Activated gamma-delta T cell (primary cell): ENCODE measurements at regions not wholly inside any gene's neighbourhood (a gene's known extent, or its start where the extent isn't known, plus 50 kb on each side); places are given as distances from the start of the nearest gene placed in this dataset.

ENCODE experiments used
- DNase-seq: peaks from one replicate; lab custom pipeline; 2025; lab: John Stamatoyannopoulos, UW

DNA sequence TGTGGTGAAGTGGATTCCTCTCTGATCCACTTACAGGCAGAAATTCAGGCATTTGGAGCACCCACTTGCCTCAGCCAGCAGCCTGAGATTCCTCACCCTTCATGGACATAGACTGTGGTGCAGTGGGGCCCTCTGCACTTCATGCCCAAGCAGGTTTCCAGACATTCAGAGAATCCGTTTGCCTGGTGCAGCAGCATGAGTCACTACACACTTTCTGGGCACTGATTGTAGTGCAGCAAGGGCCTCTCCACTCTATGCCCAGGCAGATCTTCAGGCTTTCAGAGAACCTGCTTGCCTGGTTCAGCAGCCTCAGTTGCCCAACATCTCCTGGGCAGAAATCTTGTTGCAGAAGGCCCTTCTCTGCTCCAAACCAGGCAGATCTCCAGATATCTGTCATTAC is 920.9 kb downstream of the SLITRK5 start:
- no peak for DNase-seq

DNA sequence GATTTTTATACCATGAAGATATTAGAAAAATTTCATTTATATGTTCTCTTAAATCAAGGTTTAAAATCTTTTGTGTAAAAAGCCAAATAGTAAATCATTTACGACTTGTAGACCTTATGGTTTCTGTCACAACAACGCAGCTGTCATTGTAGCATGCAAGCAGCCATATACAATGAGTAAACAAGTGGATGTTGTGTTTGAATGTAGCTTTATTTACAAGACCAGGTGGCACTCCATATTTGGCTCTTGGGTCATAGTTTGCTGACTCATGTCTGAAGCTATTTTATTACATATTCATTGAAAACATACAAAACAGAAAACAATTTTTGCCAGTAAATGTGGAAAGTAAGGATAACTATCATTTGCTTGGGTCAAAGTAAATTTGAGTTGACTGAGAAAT is 930.8 kb downstream of the SLITRK5 start:
- no peak for DNase-seq

DNA sequence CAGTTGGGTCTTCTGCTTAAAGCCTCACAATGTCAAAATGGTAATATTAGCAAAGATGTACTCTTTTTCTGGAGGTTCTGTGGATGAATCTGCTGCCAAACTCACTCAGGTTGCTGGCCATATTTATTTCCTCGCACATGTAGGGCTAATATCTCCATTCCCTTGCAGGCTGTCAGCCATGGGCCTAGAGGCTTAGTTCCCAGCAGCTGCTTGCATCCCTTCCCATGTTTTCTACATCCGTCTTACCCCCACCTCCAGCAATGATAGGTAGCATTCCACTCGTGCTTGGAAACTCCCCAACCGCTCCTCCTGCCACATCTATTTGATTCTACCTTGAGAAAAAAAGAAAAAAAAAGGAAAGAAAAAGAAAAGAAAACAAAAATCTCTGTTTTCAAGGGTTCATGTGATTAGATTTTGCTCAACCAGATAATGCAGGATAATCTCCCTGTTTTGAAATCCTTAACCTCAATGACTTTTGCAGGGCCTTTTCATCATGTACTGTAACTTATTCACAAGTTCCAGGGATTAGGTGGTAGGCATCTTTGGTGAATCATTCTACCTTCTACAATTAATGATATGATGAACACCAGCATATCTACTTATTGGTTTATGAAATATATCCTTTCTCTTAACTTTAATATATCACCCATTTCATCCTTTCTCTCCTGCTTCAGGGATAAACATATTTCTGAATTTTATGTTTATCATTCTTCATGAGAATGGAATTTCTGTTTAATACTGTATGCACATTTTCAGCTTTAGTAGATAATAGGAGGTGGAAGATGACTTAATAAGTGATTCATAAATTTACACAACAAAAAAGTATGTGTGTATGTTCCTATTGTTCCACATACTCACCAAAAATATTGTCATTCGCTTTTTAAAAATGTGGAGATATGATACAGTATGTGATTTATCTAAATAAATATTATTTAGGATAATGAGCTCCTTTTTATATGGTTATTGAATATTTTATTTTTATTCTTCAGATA is 931.9 kb downstream of the SLITRK5 start:
- no peak for DNase-seq

DNA sequence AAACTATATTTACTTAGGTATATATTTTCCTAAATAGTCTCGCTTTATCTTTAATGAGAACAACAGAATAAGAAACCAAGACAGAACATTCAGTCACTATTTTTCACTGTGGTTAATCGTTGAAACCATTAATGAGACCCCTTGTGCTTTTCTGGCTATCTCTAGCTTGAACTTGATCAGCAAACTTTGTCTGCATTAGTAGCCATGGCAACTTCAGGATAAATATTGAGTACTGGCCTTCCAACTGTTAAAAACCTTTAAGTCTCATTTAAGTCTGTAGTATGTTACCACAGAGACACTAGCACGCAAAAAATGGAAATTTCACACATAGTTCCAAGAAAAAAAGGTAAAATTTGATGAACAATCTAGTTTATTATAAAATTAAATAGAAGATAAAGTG is 946.0 kb downstream of the SLITRK5 start:
- DNase-seq, result no peak

DNA sequence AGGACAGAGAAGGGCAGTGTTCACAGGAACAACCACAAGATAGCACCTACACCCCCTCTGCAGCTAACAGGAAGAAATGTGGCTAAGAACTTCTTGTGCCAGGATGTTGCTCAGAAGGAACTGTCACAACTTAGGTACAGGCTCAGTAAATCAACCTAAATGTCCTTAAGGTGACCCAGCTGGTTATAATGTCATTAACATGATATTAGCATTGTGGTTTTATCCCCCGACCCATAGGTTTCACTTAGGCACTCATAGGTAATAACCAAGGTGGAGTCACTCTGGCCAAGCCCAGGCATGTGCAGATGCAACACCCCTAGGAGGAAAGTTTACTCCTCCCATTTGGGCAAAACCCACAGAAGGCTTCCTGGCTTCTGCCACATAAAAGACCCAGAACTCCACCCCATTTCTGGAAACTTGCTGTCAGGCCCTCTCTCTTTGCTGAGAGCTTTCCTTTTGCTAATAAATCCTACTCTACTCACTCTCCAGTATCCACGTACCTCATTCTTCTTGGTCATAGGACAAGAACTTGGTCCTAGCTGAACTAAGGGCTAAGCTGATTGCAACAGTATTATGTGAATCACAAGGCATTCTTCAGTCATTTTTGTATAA is 951.3 kb downstream of the SLITRK5 start:
- DNase-seq, result no peak

DNA sequence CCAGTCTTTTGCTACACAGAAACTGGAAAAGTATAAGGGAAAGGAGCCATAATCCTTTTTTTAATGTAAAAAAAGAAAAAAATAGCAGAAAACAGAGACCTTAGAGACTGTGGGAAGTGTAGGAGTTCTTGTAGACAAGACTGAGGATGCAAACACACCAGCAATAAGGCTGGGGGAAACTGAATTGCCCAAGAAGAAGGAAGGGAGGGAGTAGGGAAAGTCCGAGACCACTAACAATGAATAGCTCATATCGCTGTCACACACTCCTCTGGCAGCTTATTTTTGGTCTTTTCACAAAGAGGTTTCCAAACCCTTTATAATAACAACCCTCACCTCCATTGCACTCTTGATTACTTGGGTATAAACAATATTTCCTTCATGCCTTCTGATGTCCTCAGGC is 952.0 kb downstream of the SLITRK5 start:
- DNase-seq, result no peak

DNA sequence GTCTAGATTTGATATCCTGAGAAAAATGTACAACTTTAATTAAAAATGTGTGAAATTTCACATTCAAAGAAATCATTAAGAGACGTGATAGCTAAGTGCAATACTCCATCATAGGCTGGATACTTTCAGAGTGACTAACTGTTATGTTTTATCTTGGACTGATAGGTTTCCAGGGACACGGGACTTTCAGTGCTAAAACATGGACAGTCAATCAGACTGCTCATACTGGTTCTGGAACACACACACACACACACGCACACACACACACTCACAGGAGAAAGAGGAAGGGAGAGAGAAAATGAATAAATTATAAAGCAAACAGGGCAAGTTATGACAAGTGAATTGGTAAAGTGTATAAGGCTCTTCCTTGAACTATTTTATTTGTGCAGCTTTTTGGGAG is 955.9 kb downstream of the SLITRK5 start:
- DNase-seq, result no peak

DNA sequence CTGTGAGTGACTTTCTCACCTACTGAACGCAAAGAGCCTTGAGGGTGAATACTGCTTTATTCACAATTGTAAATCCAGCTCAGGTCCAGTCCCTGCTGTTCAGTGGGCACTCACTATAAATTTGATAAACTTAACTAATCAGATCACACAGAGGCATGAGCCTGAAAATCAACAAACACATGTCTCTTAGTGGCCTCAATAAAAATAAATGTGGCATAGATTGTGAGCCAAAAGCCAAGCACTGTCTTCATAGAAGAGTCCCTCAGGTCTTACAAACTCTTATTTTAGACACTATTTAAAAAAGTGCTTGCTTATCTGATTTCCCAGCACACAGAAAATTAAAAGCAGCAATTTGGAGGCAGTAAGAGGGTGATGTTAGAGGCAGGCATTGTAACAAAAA is 957.7 kb downstream of the SLITRK5 start:
- no peak for DNase-seq

DNA sequence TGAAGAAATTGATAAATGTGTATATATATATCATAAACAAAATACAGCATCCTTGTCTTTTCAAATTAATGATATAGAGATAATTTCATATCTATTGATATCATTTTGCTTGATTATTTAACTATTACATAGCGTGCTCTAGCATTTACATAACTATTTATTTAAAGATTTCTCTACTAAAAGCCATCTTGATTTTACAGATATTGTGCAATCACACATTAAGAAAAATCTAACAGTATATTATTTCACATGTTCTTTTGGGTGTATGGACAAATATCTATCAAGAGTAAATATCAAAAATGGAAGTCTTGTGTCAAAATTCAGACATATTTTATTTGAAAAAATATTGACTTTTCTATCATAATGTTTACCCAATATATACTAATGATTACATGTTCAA is 966.8 kb downstream of the SLITRK5 start:
- DNase-seq, result no peak

DNA sequence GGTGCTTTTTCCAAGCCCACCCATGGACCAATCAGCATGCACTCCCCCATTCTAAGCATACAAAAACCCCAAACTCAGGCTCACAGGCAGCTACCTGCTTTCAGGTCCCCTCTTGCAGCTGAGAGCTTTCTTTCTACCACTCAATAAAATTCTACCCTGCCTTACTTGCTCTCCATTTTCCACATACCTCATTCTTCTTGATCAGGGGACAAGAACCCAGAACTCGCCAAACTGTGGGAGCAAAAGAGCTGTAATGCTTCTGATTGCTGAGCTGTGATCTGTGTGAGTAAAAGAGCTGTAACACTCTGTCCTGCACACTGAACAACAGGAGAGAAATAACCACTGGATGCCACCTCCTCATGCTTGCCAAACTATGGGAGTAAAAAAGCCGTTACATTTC is 972.1 kb downstream of the SLITRK5 start:
- no peak for DNase-seq

DNA sequence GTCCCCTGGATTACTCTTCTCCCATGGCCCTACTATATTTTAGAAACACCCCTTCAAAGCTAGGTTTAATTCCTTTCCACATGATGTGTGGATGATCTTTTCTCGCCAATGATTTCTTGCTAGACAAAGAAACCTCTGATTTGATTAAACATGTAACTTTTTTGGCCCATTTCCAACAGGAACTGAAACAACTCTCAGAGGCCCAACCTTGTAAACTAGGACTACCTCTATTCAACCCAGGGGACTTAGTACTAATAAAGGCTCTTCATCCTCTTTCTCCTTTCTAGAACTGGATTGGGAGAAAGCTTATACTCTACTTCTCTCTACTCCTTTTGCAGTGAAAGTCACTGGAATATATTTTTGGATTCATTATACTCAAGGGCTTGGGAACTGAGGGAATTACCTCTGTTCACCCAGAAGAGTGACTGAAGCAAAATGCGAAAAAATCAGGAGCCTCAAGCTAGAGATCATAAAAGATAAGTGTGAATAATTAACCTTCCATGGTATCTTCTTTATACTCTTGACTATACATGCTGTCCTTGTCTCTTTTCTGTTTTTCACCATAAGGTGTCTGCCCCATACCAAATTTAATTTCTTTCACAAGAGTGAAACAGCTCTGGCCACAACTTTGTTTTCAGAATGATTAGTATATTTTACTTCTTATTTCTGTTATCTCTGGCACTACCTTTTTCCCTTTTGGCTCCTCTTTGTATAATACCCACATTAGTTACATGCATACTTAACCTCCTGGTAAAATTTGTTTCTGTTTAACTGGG is 977.6 kb downstream of the SLITRK5 start:
- no peak for DNase-seq

DNA sequence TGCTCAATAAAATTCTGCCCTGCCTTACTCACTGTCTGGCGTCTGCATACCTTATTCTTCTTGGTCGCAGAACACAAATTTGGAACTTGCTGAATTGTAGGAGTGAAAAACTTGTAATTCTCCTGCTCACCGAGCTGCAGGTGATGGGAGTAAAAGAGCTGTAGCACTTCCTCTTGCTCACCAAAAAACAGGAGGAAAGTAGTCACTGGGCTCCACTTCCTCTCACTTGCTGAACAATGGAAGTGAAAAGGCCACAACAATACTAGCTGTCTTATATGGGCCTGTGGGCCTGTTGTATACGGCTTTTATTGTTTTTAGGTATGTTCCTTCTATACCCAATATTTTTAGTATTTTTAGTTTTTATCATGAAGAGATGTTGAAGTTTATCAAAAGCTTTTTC is 978.7 kb downstream of the SLITRK5 start:
- DNase-seq, result no peak

DNA sequence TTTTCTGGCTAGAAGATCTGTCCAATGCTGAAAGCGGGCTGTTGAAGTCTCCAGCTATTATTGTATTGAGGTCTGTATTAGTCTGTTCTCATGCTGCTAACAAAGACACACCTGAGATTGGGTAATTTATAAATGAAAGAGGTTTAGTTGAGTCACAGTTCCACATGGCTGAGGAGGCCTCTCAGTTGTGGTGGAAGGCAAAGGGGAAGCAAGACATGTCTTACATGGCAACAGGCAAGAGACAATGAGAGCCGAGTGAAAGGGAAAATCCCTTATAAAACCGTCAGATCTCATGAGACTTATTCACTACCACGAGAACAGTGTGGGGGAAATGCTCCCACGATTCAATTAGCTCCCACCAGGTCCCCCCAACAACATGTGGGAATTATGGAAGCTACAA is 980.4 kb downstream of the SLITRK5 start:
- no peak for DNase-seq

DNA sequence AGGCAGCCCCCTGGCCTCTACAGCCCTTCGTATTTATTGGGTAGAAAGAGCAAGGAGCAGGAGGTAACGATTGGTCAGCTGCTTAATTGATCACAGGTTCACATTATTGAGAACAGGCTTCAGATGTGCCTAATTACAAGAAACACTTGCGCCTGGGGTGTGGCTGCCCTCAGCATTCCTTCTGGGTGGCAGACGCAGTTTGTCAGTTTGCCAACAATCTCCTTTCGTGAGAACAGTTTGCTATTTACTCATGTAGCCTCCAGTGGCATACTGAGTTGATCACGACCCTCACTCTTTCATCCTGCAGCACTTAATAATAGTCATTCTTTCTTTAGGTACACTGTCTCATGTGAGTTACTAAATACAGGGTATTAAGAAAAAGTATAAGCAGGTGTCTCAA is 985.6 kb downstream of the SLITRK5 start:
- no peak for DNase-seq

DNA sequence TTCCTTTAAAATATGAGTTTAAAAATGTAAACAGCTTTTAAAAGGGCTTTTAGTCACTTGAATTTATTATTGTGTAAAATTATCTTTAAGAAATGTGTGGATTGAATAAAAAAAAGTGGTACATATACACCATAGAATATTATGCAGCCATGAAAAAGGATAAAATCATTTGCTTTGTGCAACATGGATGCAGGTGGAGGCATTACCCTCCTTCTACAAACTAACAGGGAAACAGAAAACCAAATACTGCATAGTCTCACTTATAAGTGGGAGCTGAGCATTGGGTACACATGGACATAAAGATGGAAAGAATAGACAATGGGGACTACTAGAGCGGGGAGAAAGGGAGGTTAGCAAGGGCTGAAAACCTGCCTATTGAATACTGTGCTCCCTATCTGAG is 999.3 kb downstream of the SLITRK5 start:
- DNase-seq, result no peak

DNA sequence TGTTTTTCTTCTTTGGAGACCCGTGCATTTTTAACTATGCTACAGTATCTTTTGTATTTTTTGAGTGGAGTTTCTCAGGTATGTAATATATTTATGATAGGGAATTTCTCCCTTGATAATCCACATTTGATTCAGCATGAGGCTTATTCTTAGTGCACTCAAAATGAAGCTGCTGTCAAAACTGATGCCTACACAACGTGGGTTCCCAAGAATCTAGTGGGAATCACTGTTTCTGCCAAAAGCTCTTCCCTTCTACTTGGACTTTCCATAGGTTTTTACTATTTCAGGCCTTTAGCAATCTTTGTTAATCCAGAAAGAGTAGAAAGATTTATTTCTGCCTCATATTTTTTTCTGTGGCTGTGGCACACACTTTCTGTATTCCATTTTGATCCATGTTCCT is 1003.7 kb downstream of the SLITRK5 start:
- DNase-seq, result no peak

DNA sequence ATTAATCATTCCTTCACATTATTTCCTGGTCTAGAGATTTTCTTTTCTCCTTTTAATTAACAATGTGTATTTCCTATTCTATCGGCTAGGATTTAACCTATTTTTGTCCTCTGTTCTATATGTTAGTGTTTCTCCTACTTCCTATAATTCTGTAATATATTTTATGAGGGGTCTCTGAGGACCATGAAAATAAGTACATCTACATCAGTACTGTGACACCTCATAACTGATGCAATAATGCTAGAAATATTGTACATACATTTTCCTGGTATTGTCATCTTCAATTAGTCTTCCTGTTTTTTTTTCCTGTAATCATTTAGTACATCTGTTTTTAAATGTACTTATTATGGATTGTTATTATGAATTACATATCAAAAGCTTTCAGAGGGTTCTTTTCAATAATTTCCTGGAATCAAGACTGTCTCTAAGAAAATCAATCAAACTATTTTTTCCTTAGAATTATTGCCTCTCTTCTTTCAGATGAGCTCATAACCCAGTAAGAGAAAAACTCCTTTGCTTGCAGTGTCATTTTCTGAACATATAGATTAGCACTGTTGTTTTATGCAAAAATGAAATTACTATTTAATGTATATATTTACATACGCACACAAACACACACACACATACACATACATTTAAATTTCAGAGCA is 1004.3 kb downstream of the SLITRK5 start:
- no peak for DNase-seq

DNA sequence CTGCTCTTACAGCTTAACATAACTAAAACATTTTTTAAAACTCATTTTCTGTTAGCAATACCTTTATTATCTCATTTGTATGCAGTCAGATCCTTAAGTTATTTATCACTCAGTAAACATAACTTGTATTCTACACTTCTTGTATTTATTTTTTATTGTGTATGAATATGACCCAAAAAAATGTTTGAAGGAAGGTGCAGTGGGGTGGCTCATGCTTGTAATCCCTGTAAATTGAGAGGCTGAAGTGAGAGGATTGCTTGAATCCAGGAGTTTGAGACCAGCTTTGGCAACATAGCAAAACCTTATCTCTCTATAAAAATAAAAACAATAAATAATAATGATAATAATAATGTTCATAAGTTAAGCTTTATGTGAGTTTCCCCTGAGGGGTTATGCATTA is 1004.8 kb downstream of the SLITRK5 start:
- DNase-seq, result no peak

DNA sequence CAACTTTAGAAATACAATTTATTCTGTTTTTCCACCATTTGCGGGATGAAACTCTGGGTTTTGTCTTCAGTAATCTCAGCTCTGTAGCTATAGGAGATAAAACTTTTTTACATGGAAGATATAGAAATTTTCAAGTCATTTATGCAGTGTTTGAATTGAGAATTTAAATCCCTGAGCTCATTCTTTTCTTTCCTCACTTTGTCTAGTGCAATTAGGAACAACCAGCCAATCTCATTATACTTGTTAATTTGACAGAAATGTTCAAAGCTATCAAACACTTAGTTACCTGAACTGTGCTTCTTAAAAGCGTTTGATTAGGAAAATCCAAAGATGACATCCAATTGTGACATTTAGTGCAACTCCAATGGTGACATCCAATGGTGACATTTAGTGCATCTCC is 1014.3 kb downstream of the SLITRK5 start:
- no peak for DNase-seq

DNA sequence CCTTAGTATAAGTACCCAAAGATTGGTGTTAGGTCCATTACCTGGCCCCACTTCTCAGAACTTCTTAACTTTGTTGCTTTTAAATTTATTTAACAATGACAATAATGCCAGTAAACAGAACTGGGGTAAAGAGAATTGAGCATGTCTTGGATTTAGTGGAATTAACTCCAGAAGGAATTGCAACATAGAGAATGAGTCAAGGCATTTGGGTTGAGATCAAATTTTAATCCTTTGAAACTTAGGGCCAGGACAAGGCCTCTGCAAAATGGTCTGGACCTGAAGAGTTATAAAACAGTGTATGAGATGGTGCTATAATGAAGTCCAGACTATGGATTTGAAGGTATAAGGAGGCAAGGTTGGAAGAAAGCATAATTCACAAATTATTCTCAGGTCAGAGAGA is 1030.4 kb downstream of the SLITRK5 start:
- no peak for DNase-seq

DNA sequence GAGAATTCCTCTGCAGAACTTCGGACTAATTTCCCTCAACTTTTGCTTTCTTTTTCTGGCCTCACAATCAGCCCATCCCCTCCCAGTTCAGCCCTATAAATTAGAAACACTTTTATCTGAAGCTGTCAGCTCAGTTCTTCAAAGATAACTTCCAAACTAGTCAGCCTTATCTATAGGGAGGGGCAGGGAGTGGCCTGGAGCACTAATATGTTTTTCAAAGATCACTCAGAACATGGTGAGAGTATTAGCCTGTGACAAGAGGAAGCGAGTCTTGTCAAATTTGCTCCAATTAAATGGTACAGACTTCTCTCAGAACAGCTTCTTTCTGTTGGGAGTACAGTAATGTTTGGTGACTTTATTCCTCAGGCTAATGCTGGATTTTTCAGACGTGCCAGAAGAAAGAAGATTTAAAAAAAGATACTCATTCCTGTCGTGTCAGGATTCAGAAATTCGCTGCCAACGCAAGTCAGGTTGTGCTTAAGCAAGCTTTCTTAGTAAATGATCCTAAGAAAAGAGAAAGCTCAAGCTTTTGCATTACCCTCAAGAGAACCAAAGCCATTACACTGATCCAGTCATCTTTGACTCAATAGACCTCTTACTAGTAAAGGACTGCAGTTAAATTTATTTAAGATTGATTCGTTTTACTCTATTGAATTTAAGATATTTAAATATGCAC is 1033.6 kb downstream of the SLITRK5 start:
- no peak for DNase-seq

DNA sequence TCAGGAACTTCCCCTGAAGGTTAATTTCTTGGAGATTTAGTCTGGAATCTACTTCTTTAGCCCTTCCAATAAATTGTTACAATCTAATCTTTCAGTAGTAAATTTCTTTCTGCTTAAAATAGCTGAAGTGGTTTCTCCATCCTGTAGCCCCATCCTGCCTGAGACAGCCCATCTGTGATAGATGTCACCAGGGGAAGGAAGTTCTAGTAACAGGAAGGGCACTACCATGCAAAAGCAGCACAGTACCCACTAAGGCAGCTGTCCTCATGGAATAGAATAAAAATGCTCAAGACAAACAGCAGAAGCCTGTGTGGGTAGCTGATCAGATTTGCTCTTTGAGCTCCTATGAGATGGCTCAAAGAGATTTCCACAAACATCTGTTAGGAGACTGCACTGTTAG is 1036.5 kb downstream of the SLITRK5 start:
- no peak for DNase-seq
